ENCODE measurements at regions not wholly inside any gene's neighbourhood (a gene's known extent, or its start where the extent isn't known, plus 50 kb on each side); places are given as distances from the start of the nearest gene placed in this dataset.

DNA sequence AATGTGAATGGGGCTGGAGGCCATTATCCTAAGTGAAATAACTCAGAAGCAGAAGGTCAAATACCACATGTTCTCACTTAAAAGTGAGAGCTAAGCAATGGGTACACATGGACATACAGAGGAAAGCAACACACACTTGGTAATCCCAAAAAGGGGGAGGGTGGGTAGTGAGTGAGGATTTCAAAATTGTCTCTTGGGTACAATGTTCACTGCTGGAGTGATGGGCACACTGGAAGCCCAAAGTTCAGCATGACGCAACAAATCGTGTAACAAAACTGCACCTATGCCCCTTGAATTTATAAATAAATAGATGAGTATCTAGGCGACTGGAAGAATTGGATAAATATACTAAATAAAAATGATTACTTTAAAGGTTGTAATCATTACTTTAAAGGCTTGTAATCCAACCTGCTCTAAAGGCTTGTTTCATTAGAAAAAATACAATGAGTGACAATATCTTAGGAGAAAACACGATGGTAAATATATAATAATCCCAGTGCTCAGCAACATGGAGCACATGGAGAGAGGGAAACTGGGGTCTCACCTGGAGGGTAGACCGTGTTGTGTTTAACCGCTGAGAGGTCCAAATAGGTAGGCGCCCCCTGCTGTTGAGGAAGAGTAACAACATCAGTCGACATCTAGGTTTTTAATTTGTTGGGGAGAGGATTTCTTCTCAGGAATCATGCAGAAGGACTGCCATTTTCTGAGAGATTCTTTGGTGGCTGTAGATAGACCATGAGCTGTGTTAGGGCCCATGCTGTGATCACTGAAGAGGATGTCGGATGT is 78.5 kb upstream of the ROBO1 start:
- TF ChIP-seq, protein P1, sequence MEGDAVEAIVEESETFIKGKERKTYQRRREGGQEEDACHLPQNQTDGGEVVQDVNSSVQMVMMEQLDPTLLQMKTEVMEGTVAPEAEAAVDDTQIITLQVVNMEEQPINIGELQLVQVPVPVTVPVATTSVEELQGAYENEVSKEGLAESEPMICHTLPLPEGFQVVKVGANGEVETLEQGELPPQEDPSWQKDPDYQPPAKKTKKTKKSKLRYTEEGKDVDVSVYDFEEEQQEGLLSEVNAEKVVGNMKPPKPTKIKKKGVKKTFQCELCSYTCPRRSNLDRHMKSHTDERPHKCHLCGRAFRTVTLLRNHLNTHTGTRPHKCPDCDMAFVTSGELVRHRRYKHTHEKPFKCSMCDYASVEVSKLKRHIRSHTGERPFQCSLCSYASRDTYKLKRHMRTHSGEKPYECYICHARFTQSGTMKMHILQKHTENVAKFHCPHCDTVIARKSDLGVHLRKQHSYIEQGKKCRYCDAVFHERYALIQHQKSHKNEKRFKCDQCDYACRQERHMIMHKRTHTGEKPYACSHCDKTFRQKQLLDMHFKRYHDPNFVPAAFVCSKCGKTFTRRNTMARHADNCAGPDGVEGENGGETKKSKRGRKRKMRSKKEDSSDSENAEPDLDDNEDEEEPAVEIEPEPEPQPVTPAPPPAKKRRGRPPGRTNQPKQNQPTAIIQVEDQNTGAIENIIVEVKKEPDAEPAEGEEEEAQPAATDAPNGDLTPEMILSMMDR (IDR thresholded peaks at IDR 0.05), result peak in 6 of 7 experiments; percentile 8 to 31 (median 16)
- no peak for TF ChIP-seq POLR2A (IDR thresholded peaks at IDR 0.05)
